ENCODE measurements at regions not wholly inside any gene's neighbourhood (a gene's known extent, or its start where the extent isn't known, plus 50 kb on each side); places are given as distances from the start of the nearest gene placed in this dataset.

GRCh38 chrX:99750721-99751120 is 659.4 kb downstream of the PCDH19 start:
- Histone ChIP-seq H3K4me2 (no peak overlapping the region), H3K4me3 (no peak overlapping the region), H4K20me1 (no peaks in the 10 kb centered on the region), H3K27ac (no peak overlapping the region), H3K27me3 (peaks cover 76% of the 10 kb centered on the region), H3K9ac (no peak overlapping the region), H3K36me3 (no peaks in the 10 kb centered on the region), H3K9me3 (no peaks in the 10 kb centered on the region), H3K4me1 (no peaks in the 10 kb centered on the region)
- TF ChIP-seq Cebpa-rat (IDR thresholded peaks at IDR 0.05) = no peak

GRCh38 chrX:99722094-99722493 is 688.0 kb downstream of the PCDH19 start:
- Histone ChIP-seq H3K36me3 (no peaks in the 10 kb centered on the region), H3K27ac (no peak overlapping the region), H3K9me3 (no peaks in the 10 kb centered on the region; the same call in 1 of the 2 replicates), H3K27me3 (peaks cover 97% of the 10 kb centered on the region), H3K4me3 (no peak overlapping the region), H4K20me1 (no peaks in the 10 kb centered on the region), H3K4me2 (no peak overlapping the region), H3K9ac (no peak overlapping the region), H3K4me1 (no peaks in the 10 kb centered on the region)
- TF ChIP-seq Cebpa-rat (IDR thresholded peaks at IDR 0.05) = no peak

- Histone ChIP-seq H4K20me1 (no peaks in the 10 kb centered on the region), H3K27me3 (peaks cover 91% of the 10 kb centered on the region), H3K4me1 (no peaks in the 10 kb centered on the region), H3K4me2 (no peak overlapping the region), H3K36me3 (no peaks in the 10 kb centered on the region), H3K4me3 (no peak overlapping the region), H3K27ac (no peak overlapping the region), H3K9ac (no peak overlapping the region), H3K9me3 (no peaks in the 10 kb centered on the region; the same call in 1 of the 2 replicates)
- TF ChIP-seq Cebpa-rat (IDR thresholded peaks at IDR 0.05) = no peak
Measured at GRCh38 chrX:99719140-99719539, 690.9 kb downstream of the PCDH19 start.

- Histone ChIP-seq H3K4me1 (no peaks in the 10 kb centered on the region), H3K4me3 (no peak overlapping the region), H3K36me3 (no peaks in the 10 kb centered on the region), H3K27ac (no peak overlapping the region), H3K9me3 (no peaks in the 10 kb centered on the region; the same call in 1 of the 2 replicates), H4K20me1 (no peaks in the 10 kb centered on the region), H3K4me2 (no peak overlapping the region), H3K9ac (no peak overlapping the region), H3K27me3 (peaks cover 89% of the 10 kb centered on the region)
- no peak for TF ChIP-seq Cebpa-rat (IDR thresholded peaks at IDR 0.05)
Measured at GRCh38 chrX:99717716-99718115, 692.4 kb downstream of the PCDH19 start.

- H3K9me3 ChIP-seq = 0 out of 2 replicates have a peak, but pooled peaks cover 2% of the 10 kb centered on the region
- no peak overlapping the region for H3K9ac ChIP-seq
- H3K27ac ChIP-seq = no peak overlapping the region
- no peak overlapping the region for H3K4me3 ChIP-seq
- H4K20me1 ChIP-seq = no peaks in the 10 kb centered on the region
- H3K4me1 ChIP-seq = no peaks in the 10 kb centered on the region
- H3K4me2 ChIP-seq = no peak overlapping the region
- TF ChIP-seq Cebpa-rat (IDR thresholded peaks at IDR 0.05) = no peak
- H3K36me3 ChIP-seq = no peaks in the 10 kb centered on the region
- peaks cover 31% of the 10 kb centered on the region for H3K27me3 ChIP-seq
Measured at GRCh38 chrX:99705701-99706100, 704.4 kb downstream of the PCDH19 start.

GRCh38 chrX:99703473-99703872 is 706.6 kb downstream of the PCDH19 start:
- no peaks in the 10 kb centered on the region for H3K4me1 ChIP-seq
- no peaks in the 10 kb centered on the region for H3K9me3 ChIP-seq
- no peak overlapping the region for H3K27ac ChIP-seq
- no peaks in the 10 kb centered on the region for H3K36me3 ChIP-seq
- no peak for TF ChIP-seq Cebpa-rat (IDR thresholded peaks at IDR 0.05)
- no peaks in the 10 kb centered on the region for H4K20me1 ChIP-seq
- H3K4me3 ChIP-seq = no peak overlapping the region
- H3K9ac ChIP-seq = no peak overlapping the region
- peaks cover 38% of the 10 kb centered on the region for H3K27me3 ChIP-seq
- no peak overlapping the region for H3K4me2 ChIP-seq

GRCh38 chrX:99698451-99698850 is 711.6 kb downstream of the PCDH19 start:
- Histone ChIP-seq H3K27me3 (peaks cover 48% of the 10 kb centered on the region), H3K9ac (no peak overlapping the region), H3K4me2 (no peak overlapping the region), H4K20me1 (no peaks in the 10 kb centered on the region), H3K4me1 (no peaks in the 10 kb centered on the region), H3K4me3 (no peak overlapping the region), H3K27ac (no peak overlapping the region), H3K36me3 (no peaks in the 10 kb centered on the region), H3K9me3 (no peaks in the 10 kb centered on the region)
- TF ChIP-seq Cebpa-rat (IDR thresholded peaks at IDR 0.05) = no peak

- Histone ChIP-seq H3K4me1 (no peaks in the 10 kb centered on the region), H3K9me3 (no peaks in the 10 kb centered on the region), H4K20me1 (no peaks in the 10 kb centered on the region), H3K4me3 (no peak overlapping the region), H3K27me3 (peaks cover 27% of the 10 kb centered on the region; the same call in 1 of the 2 replicates), H3K36me3 (no peaks in the 10 kb centered on the region), H3K27ac (no peak overlapping the region), H3K4me2 (no peak overlapping the region), H3K9ac (no peak overlapping the region)
- no peak for TF ChIP-seq Cebpa-rat (IDR thresholded peaks at IDR 0.05)
Measured at GRCh38 chrX:99663136-99663535, 746.9 kb downstream of the PCDH19 start.

GRCh38 chrX:99654188-99654587 is 755.9 kb downstream of the PCDH19 start:
- Histone ChIP-seq H3K4me2 (no peak overlapping the region), H3K4me3 (no peak overlapping the region), H3K36me3 (no peaks in the 10 kb centered on the region), H3K27me3 (peaks cover 8% of the 10 kb centered on the region), H3K9me3 (no peaks in the 10 kb centered on the region), H3K4me1 (no peaks in the 10 kb centered on the region), H4K20me1 (peaks cover 5% of the 10 kb centered on the region; the same call in 1 of the 2 replicates), H3K9ac (no peak overlapping the region), H3K27ac (no peak overlapping the region)
- TF ChIP-seq Cebpa-rat (IDR thresholded peaks at IDR 0.05) = no peak

GRCh38 chrX:99653352-99653751 is 756.7 kb downstream of the PCDH19 start:
- H3K36me3 ChIP-seq = no peaks in the 10 kb centered on the region
- TF ChIP-seq Cebpa-rat (IDR thresholded peaks at IDR 0.05) = no peak
- no peak overlapping the region for H3K4me2 ChIP-seq
- no peaks in the 10 kb centered on the region for H3K9me3 ChIP-seq
- H3K4me1 ChIP-seq = no peaks in the 10 kb centered on the region
- no peak overlapping the region for H3K4me3 ChIP-seq
- no peak overlapping the region for H3K9ac ChIP-seq
- peaks cover 5% of the 10 kb centered on the region; the same call in 1 of the 2 replicates for H4K20me1 ChIP-seq
- H3K27ac ChIP-seq = no peak overlapping the region
- peaks cover 14% of the 10 kb centered on the region for H3K27me3 ChIP-seq

GRCh38 chrX:99613041-99613440 is 797.0 kb downstream of the PCDH19 start:
- no peak overlapping the region for H3K27ac ChIP-seq
- no peaks in the 10 kb centered on the region for H4K20me1 ChIP-seq
- H3K4me3 ChIP-seq = no peak overlapping the region
- H3K4me2 ChIP-seq = no peak overlapping the region
- no peak for TF ChIP-seq Cebpa-rat (IDR thresholded peaks at IDR 0.05)
- H3K27me3 ChIP-seq = peaks cover 76% of the 10 kb centered on the region
- no peaks in the 10 kb centered on the region for H3K4me1 ChIP-seq
- no peak overlapping the region for H3K9ac ChIP-seq
- no peaks in the 10 kb centered on the region for H3K9me3 ChIP-seq
- H3K36me3 ChIP-seq = no peaks in the 10 kb centered on the region

Data from BLaER1 (cell line).